ENCODE measurements at regions not wholly inside any gene's neighbourhood (a gene's known extent, or its start where the extent isn't known, plus 50 kb on each side); places are given as distances from the start of the nearest gene placed in this dataset.

- no peak for DNase-seq
Observed at GRCh38 chr18:5091741-5092140, 105.3 kb downstream of the AKAIN1 start.

- DNase-seq: no peak
Observed at GRCh38 chr18:5075297-5075696, 121.8 kb downstream of the AKAIN1 start.

GRCh38 chr18:5073026-5073944 is 123.8 kb downstream of the AKAIN1 start:
- DNase-seq: no peak

GRCh38 chr18:5068851-5069250 is 128.2 kb downstream of the AKAIN1 start:
- DNase-seq: no peak

- no peak for DNase-seq
Observed at GRCh38 chr18:5066380-5066977, 130.6 kb downstream of the AKAIN1 start.

GRCh38 chr18:5065615-5066014 is 131.4 kb downstream of the AKAIN1 start:
- DNase-seq: no peak

- DNase-seq: no peak
Observed at GRCh38 chr18:5064841-5065370, 132.2 kb downstream of the AKAIN1 start.

GRCh38 chr18:5061785-5062184 is 135.3 kb downstream of the AKAIN1 start:
- DNase-seq: no peak

- DNase-seq: no peak
Observed at GRCh38 chr18:5060543-5060942, 136.5 kb downstream of the AKAIN1 start.

DNA sequence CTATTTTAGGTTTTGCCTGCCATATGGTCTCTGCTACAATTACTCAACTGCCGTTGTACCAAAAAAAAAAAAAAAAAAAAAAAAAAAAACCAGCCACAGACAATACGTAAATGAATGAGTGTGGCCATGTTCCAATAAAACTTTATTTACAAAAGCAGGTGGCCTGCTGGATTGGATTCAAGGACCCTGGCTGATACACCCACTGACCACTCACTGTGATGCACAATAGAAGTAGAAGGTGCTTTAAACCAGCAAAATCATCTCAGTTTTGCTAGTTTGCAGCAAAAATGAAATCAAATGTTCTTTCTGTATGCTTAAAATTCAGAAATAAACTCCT is 137.4 kb downstream of the AKAIN1 start:
- no peak for DNase-seq

DNA sequence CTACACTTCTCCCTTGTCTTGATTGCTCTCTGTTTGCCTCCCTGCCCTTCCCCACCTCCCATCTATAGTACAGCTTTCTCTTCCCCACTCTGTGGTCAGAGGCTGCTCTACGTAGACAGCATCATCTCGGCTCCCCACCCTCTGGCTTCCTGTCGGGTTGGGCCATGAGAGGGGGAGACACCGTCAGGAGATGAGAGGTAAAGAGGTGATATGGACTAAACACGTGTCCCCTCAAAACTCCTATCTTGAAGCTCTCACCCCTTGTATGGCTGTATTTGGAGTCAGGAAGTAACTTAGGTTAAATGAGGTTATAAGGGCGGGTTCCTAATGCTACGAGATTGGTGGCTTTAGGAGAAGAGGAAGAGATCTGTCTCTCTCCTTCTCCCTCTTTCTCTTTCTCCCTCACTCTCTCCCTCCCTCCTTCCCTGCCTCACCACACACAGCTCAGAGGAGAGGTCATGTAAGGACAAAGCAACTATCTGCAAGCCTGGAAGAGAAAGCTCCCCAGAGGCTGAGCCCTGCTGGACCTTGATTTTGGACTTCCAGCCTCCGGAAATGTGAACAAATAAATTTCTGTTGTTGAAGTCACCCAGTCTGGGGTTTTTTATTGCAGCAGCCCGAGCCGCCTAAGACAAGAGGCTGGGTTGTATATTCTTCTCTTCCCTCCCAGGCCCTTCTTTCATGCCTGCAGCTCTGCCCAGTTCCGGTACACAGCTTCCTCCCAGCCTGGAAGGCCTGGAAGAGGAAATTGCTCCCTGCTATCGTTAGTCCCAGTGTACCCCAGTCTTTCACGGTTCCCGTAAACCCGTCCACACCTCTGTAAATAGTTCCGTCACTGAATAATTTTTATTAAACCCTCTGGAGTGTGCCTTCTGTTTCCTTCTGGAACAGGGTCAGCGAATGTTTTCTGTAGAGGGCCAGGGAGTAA is 138.0 kb downstream of the AKAIN1 start:
- no peak for DNase-seq

DNA sequence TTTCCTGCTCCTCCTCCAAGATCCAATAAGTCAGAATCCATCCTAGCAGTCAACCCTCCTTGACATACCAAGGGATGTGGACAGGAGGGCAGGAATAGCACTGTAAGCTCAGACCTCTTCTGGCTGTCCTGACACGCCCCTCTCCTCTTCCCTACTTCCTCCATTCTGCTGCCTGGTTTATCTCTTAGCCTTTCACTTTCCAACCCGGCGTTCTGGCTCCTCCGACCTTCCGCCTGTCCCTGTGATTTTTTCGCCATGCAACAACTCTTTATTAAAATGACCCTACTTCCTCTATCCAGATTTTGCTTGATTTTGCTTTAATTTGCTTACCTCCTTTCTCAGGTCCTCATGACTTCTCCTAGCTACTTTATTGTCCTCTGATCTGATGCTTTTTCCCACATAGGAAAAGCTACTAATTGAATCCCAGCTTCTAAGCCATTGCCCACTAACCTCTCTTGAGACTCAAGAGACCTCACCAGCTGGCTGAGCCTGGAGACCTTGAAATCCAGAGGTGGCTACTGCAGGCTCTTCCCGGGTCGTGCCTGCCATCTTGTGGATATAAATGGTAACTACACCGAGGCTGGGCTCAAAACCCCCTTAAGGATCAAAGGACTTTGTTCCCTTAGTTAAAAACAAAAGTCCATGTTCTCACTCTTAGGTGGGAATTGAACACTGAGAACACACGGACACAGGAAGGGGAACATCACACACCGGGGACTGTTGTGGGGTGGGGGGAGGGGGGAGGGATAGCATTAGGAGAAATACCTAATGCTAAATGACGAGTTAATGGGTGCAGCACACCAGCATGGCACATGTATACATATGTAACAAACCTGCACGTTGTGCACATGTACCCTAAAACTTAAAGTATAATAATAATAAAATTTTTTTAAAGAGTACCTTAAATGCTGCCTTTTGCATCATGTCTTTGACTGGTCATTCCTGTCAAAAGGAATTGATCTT is 139.4 kb downstream of the AKAIN1 start:
- DNase-seq: peak; percentile 12

DNA sequence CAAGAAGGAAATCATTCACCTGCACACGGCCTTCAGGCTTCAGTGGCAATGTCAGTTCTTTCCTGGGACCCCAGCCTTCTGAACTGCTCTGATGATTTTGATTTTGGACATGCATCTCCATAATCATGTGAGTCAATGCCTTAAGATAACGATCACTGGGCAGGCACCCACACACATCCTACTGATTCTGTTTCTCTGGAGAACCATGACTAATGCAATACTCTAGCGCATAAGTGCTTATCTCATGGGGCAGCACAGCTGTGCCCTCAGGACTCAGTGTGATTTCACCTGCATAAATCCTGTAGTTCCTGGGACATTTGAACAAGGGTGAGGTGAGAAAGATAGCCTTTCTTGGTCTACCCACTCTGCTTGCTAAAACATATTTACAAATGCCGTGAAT is 144.6 kb downstream of the AKAIN1 start:
- no peak for DNase-seq

DNA sequence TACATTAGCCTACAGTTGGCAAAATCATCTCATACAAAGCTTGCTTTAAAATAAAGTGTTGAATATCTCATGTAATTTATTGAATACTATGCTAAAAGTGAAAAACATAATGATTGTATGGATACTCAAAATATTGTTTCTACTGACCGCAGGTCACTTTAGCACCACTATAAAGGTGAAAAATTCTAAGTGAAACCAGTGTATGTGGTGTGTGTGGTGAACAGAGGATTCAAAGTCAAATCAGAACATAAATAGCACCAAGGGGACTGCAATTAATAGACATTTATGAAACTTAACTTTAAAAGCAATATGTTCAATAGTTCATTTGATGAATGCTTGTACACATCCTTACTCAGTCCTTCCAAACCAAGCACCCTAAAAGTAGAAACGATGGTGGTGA is 145.8 kb downstream of the AKAIN1 start:
- no peak for DNase-seq

DNA sequence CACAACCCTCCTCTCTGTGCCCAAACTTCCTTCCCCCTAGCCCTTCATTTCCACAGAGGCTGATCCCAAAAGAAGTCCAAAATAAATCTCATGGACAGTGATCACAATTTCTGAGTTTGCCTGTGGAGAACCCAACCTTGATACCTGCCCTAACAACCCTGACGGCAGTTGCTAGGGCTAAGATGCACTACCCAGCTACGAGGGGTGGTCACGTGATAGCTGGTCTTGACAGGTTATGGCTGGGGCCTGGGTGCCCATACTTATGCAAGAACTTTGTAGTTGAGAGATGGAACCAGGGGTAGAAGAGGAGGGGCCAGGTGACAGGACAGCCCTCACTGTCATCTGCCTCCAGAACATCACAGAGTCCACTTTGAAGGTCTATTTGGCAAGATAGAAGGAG is 147.9 kb downstream of the AKAIN1 start:
- no peak for DNase-seq

DNA sequence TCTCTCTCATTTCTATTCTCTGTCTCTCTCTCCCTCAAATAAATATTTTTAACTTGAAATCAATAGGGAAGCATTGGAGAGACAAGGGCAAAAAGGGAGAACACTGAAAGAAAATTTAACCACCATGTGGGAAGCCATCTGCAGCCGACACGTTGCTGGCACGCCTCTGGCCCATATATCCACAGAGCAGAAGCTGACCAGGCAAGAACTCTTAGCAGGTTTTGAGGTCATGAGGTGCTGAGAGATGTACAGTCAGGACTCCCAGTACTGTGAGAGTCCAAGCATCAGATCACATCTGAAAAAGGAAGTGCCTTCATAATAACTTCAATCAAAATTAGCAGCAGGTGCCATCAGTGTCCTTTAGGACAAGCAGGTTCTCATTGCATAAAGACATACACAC is 156.6 kb downstream of the AKAIN1 start:
- DNase-seq: no peak

DNA sequence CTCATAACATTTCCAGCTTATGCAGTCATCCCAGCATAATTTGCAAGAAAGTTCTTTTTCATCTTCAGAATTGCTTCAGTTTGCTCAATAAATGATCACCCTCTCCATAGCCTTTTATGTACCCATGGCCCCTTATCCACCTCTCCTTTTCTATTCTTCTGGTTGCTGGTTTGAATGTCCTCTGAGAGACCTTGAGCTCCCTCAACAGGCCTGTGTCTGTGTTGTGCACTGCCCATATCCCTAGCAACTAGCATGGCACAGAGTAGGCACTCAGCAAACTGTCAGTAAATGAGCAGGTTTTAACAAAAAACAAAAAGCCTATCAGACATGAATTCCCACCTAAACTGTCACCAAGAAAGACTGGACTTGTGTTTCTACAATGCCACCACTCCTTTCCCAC is 160.5 kb downstream of the AKAIN1 start:
- no peak for DNase-seq

GRCh38 chr18:5031216-5031615 is 165.8 kb downstream of the AKAIN1 start:
- no peak for DNase-seq

DNA sequence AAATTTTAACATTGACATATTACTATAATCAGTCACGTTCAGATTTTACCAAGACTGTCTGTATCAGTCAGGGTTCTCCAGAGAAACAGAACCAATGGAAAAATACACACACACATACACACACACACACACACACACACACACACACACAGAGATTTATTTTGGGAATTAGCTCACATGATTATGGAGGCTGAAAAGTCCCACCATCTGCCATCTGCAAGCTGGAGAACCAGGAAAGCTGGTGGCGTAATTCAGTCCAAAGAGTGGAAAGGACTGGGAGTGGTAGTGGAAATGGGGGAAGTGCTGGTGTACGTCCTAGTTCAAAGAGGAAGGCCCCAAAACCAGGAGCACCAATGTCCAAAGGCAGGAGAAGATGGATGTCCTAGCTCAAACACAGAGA is 166.4 kb downstream of the AKAIN1 start:
- DNase-seq: no peak

GRCh38 chr18:5029592-5029991 is 167.5 kb downstream of the AKAIN1 start:
- no peak for DNase-seq

DNA sequence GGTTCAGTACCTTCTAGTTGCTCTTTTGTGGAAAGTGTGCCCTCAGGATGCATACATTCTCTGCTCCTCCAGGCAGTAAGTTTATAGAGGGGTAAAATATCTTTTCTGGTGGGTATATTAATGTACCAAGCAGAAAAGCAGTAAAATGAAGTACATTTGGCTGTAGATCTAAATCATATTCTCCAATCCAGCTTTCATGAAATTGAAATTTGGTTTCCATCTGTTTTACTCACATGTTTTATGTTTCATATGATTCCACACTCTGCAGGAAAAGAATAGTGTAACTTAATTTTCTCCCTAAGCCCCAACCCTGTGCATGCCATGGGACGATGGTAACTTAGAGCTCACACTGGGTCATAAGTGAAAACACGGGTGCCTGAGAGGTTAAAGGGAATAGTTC is 172.3 kb downstream of the AKAIN1 start:
- no peak for DNase-seq

- DNase-seq: no peak
Observed at GRCh38 chr18:5021558-5021957, 175.5 kb downstream of the AKAIN1 start.

Data from 8988T (cell line).